ENCODE measurements at regions not wholly inside any gene's neighbourhood (a gene's known extent, or its start where the extent isn't known, plus 50 kb on each side); places are given as distances from the start of the nearest gene placed in this dataset.
"Not testable (repeated sequence)": the region's sequence is repeated elsewhere in the genome, so short reads cannot be mapped to it uniquely, and the experiment has no call there.

GRCh38 chr11:103591554-103591953, 444.9 kb upstream of the DDI1 start:
- ATAC-seq (replicated peaks): no peak
- Mint-ChIP-seq H3K27me3 (peaks cover 10 to 15% of the 10 kb centered on the region in 2 donors), H3K36me3 (ENCODE audit: insufficient read depth) (no peaks in the 10 kb centered on the region), H3K9me3 (no peaks in the 10 kb centered on the region), H3K27ac (no peak overlapping the region), H3K4me1 (ENCODE audit: low read depth in 2 of 2) (no peaks in the 10 kb centered on the region), H3K4me3 (no peak overlapping the region)
- no peak for DNase-seq

- H3K4me3 Mint-ChIP-seq: no peak overlapping the region
- H3K4me1 Mint-ChIP-seq (ENCODE audit: low read depth in 2 of 2): no peaks in the 10 kb centered on the region
- no peaks in the 10 kb centered on the region for H3K36me3 Mint-ChIP-seq (ENCODE audit: insufficient read depth)
- H3K9me3 Mint-ChIP-seq: no peaks in the 10 kb centered on the region
- no peak for DNase-seq
- no peak for ATAC-seq (replicated peaks)
- H3K27ac Mint-ChIP-seq: no peak overlapping the region
- peaks cover 10 to 13% of the 10 kb centered on the region in 2 donors for H3K27me3 Mint-ChIP-seq
Observed at GRCh38 chr11:103594283-103594682, 442.2 kb upstream of the DDI1 start.

- no peak overlapping the region for H3K4me3 Mint-ChIP-seq
- DNase-seq (no peak), ATAC-seq (replicated peaks) (no peak)
- no peak overlapping the region for H3K27ac Mint-ChIP-seq
- H3K27me3 Mint-ChIP-seq: peaks cover 8 to 10% of the 10 kb centered on the region in 2 donors
- H3K9me3 Mint-ChIP-seq: no peaks in the 10 kb centered on the region
- H3K4me1 Mint-ChIP-seq (ENCODE audit: low read depth in 2 of 2): no peaks in the 10 kb centered on the region
- H3K36me3 Mint-ChIP-seq (ENCODE audit: insufficient read depth): no peaks in the 10 kb centered on the region
Observed at GRCh38 chr11:103596315-103596714, 440.1 kb upstream of the DDI1 start.

GRCh38 chr11:103601225-103601846, 435.1 kb upstream of the DDI1 start:
- no peaks in the 10 kb centered on the region for H3K36me3 Mint-ChIP-seq (ENCODE audit: insufficient read depth)
- no peak overlapping the region for H3K27ac Mint-ChIP-seq
- H3K4me1 Mint-ChIP-seq (ENCODE audit: low read depth in 2 of 2): no peaks in the 10 kb centered on the region
- DNase-seq (peak in 2 of 3 experiments; percentile 4 to 6), ATAC-seq (replicated peaks) (peak; percentile 53)
- H3K27me3 Mint-ChIP-seq: peaks cover 17 to 33% of the 10 kb centered on the region in 2 donors
- no peaks in the 10 kb centered on the region for H3K9me3 Mint-ChIP-seq
- no peak overlapping the region for H3K4me3 Mint-ChIP-seq

GRCh38 chr11:103602840-103603239, 433.6 kb upstream of the DDI1 start:
- no peak overlapping the region for H3K27ac Mint-ChIP-seq
- peaks cover 17 to 33% of the 10 kb centered on the region in 2 donors for H3K27me3 Mint-ChIP-seq
- H3K4me3 Mint-ChIP-seq: no peak overlapping the region
- H3K4me1 Mint-ChIP-seq (ENCODE audit: low read depth in 2 of 2): no peaks in the 10 kb centered on the region
- no peaks in the 10 kb centered on the region for H3K9me3 Mint-ChIP-seq
- H3K36me3 Mint-ChIP-seq (ENCODE audit: insufficient read depth): no peaks in the 10 kb centered on the region
- ATAC-seq (replicated peaks) (no peak), DNase-seq (no peak)

GRCh38 chr11:103604310-103604709, 432.1 kb upstream of the DDI1 start:
- H3K27ac Mint-ChIP-seq: no peak overlapping the region
- H3K27me3 Mint-ChIP-seq: peaks cover 20 to 28% of the 10 kb centered on the region in 2 donors
- no peaks in the 10 kb centered on the region for H3K36me3 Mint-ChIP-seq (ENCODE audit: insufficient read depth)
- H3K9me3 Mint-ChIP-seq: no peaks in the 10 kb centered on the region
- no peak for ATAC-seq (replicated peaks)
- H3K4me3 Mint-ChIP-seq: no peak overlapping the region
- H3K4me1 Mint-ChIP-seq (ENCODE audit: low read depth in 2 of 2): no peaks in the 10 kb centered on the region
- DNase-seq: no peak

GRCh38 chr11:103608566-103608965, 427.9 kb upstream of the DDI1 start:
- Mint-ChIP-seq H3K9me3 (no peaks in the 10 kb centered on the region), H3K4me3 (no peak overlapping the region), H3K36me3 (ENCODE audit: insufficient read depth) (no peaks in the 10 kb centered on the region), H3K27ac (no peak overlapping the region), H3K4me1 (ENCODE audit: low read depth in 2 of 2) (no peaks in the 10 kb centered on the region), H3K27me3 (peaks cover 5 to 13% of the 10 kb centered on the region in 2 donors)
- ATAC-seq (replicated peaks) (no peak), DNase-seq (no peak)

- H3K9me3 Mint-ChIP-seq: no peaks in the 10 kb centered on the region
- DNase-seq (no peak), ATAC-seq (replicated peaks) (no peak)
- peaks cover 5 to 17% of the 10 kb centered on the region in 2 donors for H3K27me3 Mint-ChIP-seq
- no peak overlapping the region for H3K4me3 Mint-ChIP-seq
- no peaks in the 10 kb centered on the region for H3K36me3 Mint-ChIP-seq (ENCODE audit: insufficient read depth)
- H3K27ac Mint-ChIP-seq: no peak overlapping the region
- H3K4me1 Mint-ChIP-seq (ENCODE audit: low read depth in 2 of 2): no peaks in the 10 kb centered on the region
Observed at GRCh38 chr11:103609117-103610066, 427.0 kb upstream of the DDI1 start.

GRCh38 chr11:103610435-103610834, 426.0 kb upstream of the DDI1 start:
- ATAC-seq (replicated peaks): no peak
- H3K9me3 Mint-ChIP-seq: no peaks in the 10 kb centered on the region
- no peak overlapping the region for H3K27ac Mint-ChIP-seq
- H3K27me3 Mint-ChIP-seq: peaks cover 5 to 7% of the 10 kb centered on the region in 2 donors
- H3K4me1 Mint-ChIP-seq (ENCODE audit: low read depth in 2 of 2): no peaks in the 10 kb centered on the region
- H3K36me3 Mint-ChIP-seq (ENCODE audit: insufficient read depth): no peaks in the 10 kb centered on the region
- H3K4me3 Mint-ChIP-seq: no peak overlapping the region
- no peak for DNase-seq

GRCh38 chr11:103611526-103612260, 424.7 kb upstream of the DDI1 start:
- not testable (repeated sequence) for H3K27me3 Mint-ChIP-seq; H3K4me3 Mint-ChIP-seq; ATAC-seq (replicated peaks); H3K27ac Mint-ChIP-seq; H3K4me1 Mint-ChIP-seq (ENCODE audit: low read depth in 2 of 2); DNase-seq; H3K9me3 Mint-ChIP-seq; H3K36me3 Mint-ChIP-seq (ENCODE audit: insufficient read depth)

- H3K4me3 Mint-ChIP-seq; H3K27ac Mint-ChIP-seq; H3K4me1 Mint-ChIP-seq (ENCODE audit: low read depth in 2 of 2); DNase-seq; H3K9me3 Mint-ChIP-seq; H3K36me3 Mint-ChIP-seq (ENCODE audit: insufficient read depth); H3K27me3 Mint-ChIP-seq; ATAC-seq (replicated peaks): not testable (repeated sequence)
Observed at GRCh38 chr11:103612451-103612850, 424.0 kb upstream of the DDI1 start.

- not testable (repeated sequence) for H3K9me3 Mint-ChIP-seq; DNase-seq; H3K4me3 Mint-ChIP-seq; H3K27me3 Mint-ChIP-seq; ATAC-seq (replicated peaks); H3K36me3 Mint-ChIP-seq (ENCODE audit: insufficient read depth); H3K4me1 Mint-ChIP-seq (ENCODE audit: low read depth in 2 of 2); H3K27ac Mint-ChIP-seq
Observed at GRCh38 chr11:103616586-103616985, 419.9 kb upstream of the DDI1 start.

- no peak for ATAC-seq (replicated peaks)
- no peaks in the 10 kb centered on the region for H3K9me3 Mint-ChIP-seq
- H3K4me3 Mint-ChIP-seq: no peak overlapping the region
- H3K4me1 Mint-ChIP-seq (ENCODE audit: low read depth in 2 of 2): no peaks in the 10 kb centered on the region
- no peak for DNase-seq
- H3K27ac Mint-ChIP-seq: no peak overlapping the region
- no peaks in the 10 kb centered on the region for H3K36me3 Mint-ChIP-seq (ENCODE audit: insufficient read depth)
- H3K27me3 Mint-ChIP-seq: peaks cover 0 to 7% of the 10 kb centered on the region in 2 donors
Observed at GRCh38 chr11:103618528-103618927, 417.9 kb upstream of the DDI1 start.

Data from effector memory CD8-positive, alpha-beta T cell (primary cell).